Right atrium auricular region (tissue), 2 donors: ENCODE measurements at regions not wholly inside any gene's neighbourhood (a gene's known extent, or its start where the extent isn't known, plus 50 kb on each side); places are given as distances from the start of the nearest gene placed in this dataset.

Source experiments
- DNase-seq: peaks from one replicate; pipeline ENCODE4 v3.0.0-alpha.2; 2019; ENCODE audit warnings: low spot score
- H3K27ac ChIP-seq, 2 donors: fragments of 200-600 bp; sonication (generic); 1 replicate in 1 of 2; 2 replicates in 1 of 2; pipeline ENCODE4 v1.5.1; 2016 to 2019
- H3K27me3 ChIP-seq, 2 donors: fragments of 200-600 bp; sonication (generic); one replicate each; pipeline versions ENCODE4 v1.5.1 to v1.6.0; 2017 to 2019
- H3K36me3 ChIP-seq: fragments of 200-600 bp; sonication (generic); one replicate; pipeline ENCODE4 v1.5.1; 2016
- H3K4me1 ChIP-seq, 2 donors: fragments of 200-600 bp; sonication (generic); one replicate each; pipeline versions ENCODE4 v1.5.1 to v1.6.0; 2017 to 2019
- H3K4me3 ChIP-seq, 2 donors: fragments of 200-600 bp; sonication (generic); 1 replicate in 1 of 2; 2 replicates in 1 of 2; pipeline ENCODE4 v1.5.1; 2017 to 2019; ENCODE audit warnings: mild to moderate bottlenecking in 1 of 2, moderate library complexity in 1 of 2
- H3K9me3 ChIP-seq, 2 donors: fragments of 200-600 bp; sonication (generic); one replicate each; pipeline ENCODE4 v1.5.1; 2019
- TF ChIP-seq, protein P1 (sequence below), 2 donors: fragments of 200-600 bp; sonication (generic); IDR thresholded peaks; one replicate each; pipeline ENCODE4 v1.5.1; 2019; ENCODE audit warnings: antibody characterized with exemption in 2 of 2

- H3K9me3 ChIP-seq, result peaks cover 0 to 5% of the 10 kb centered on the region in 2 donors
- no peak overlapping the region for H3K27ac ChIP-seq
- H3K4me3 ChIP-seq, result no peak overlapping the region
- H3K36me3 ChIP-seq, result no peaks in the 10 kb centered on the region
- H3K4me1 ChIP-seq, result no peaks in the 10 kb centered on the region
- TF ChIP-seq, protein P1, sequence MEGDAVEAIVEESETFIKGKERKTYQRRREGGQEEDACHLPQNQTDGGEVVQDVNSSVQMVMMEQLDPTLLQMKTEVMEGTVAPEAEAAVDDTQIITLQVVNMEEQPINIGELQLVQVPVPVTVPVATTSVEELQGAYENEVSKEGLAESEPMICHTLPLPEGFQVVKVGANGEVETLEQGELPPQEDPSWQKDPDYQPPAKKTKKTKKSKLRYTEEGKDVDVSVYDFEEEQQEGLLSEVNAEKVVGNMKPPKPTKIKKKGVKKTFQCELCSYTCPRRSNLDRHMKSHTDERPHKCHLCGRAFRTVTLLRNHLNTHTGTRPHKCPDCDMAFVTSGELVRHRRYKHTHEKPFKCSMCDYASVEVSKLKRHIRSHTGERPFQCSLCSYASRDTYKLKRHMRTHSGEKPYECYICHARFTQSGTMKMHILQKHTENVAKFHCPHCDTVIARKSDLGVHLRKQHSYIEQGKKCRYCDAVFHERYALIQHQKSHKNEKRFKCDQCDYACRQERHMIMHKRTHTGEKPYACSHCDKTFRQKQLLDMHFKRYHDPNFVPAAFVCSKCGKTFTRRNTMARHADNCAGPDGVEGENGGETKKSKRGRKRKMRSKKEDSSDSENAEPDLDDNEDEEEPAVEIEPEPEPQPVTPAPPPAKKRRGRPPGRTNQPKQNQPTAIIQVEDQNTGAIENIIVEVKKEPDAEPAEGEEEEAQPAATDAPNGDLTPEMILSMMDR (IDR thresholded peaks at IDR 0.05), result no peak
- H3K27me3 ChIP-seq, result no peaks in the 10 kb centered on the region
- no peak for DNase-seq
These were observed 437.5 kb downstream of the BTBD3 start for GRCh38 chr20:12355185-12355584.

- Histone ChIP-seq H3K27ac (no peak overlapping the region), H3K9me3 (peaks cover 0 to 5% of the 10 kb centered on the region in 2 donors), H3K36me3 (no peaks in the 10 kb centered on the region), H3K4me1 (no peaks in the 10 kb centered on the region), H3K4me3 (no peak overlapping the region), H3K27me3 (no peaks in the 10 kb centered on the region)
- DNase-seq, result no peak
- TF ChIP-seq, protein P1 (IDR thresholded peaks at IDR 0.05), result no peak
These were observed 440.4 kb downstream of the BTBD3 start for GRCh38 chr20:12358006-12358654.

- Histone ChIP-seq H3K36me3 (no peaks in the 10 kb centered on the region), H3K27ac (no peak overlapping the region), H3K27me3 (no peaks in the 10 kb centered on the region), H3K4me1 (no peaks in the 10 kb centered on the region), H3K9me3 (peaks cover 0 to 5% of the 10 kb centered on the region in 2 donors), H3K4me3 (no peak overlapping the region)
- no peak for DNase-seq
- TF ChIP-seq, protein P1 (IDR thresholded peaks at IDR 0.05), result no peak
These were observed 440.9 kb downstream of the BTBD3 start for GRCh38 chr20:12358655-12359009.

GRCh38 chr20:12371990-12372389, 454.3 kb downstream of the BTBD3 start:
- H3K27ac ChIP-seq, result no peak overlapping the region
- TF ChIP-seq, protein P1 (IDR thresholded peaks at IDR 0.05), result no peak
- H3K4me1 ChIP-seq, result no peaks in the 10 kb centered on the region
- H3K27me3 ChIP-seq, result no peaks in the 10 kb centered on the region
- peaks cover 0 to 4% of the 10 kb centered on the region in 2 donors for H3K9me3 ChIP-seq
- no peak overlapping the region for H3K4me3 ChIP-seq
- no peak for DNase-seq
- no peaks in the 10 kb centered on the region for H3K36me3 ChIP-seq

DNA sequence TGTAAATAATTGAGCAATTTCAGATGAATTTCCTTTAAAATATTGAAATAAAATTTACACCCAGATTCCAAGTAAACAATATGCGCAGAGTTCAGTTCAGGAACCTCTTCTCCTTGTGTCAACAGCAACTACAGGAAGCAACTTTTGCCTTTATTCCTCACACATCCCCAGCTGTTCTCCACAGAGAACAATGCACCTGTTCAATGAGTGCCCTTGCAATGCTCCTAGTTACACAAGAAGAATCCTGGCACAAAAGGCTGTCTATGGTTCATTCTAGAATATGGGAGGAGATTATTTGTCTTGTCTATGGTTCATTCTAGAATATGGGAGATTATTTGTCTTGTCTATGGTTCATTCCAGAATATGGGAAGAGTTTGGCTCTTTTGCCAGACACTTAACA, 454.9 kb downstream of the BTBD3 start:
- H3K36me3 ChIP-seq, result no peaks in the 10 kb centered on the region
- no peaks in the 10 kb centered on the region for H3K27me3 ChIP-seq
- peaks cover 0 to 4% of the 10 kb centered on the region in 2 donors for H3K9me3 ChIP-seq
- TF ChIP-seq, protein P1 (IDR thresholded peaks at IDR 0.05), result no peak
- no peak overlapping the region for H3K4me3 ChIP-seq
- no peak for DNase-seq
- H3K27ac ChIP-seq, result no peak overlapping the region
- H3K4me1 ChIP-seq, result no peaks in the 10 kb centered on the region

GRCh38 chr20:12375967-12376366, 458.3 kb downstream of the BTBD3 start:
- Histone ChIP-seq H3K4me3 (no peak overlapping the region), H3K9me3 (no peaks in the 10 kb centered on the region), H3K4me1 (no peaks in the 10 kb centered on the region), H3K27me3 (no peaks in the 10 kb centered on the region), H3K36me3 (no peaks in the 10 kb centered on the region), H3K27ac (no peak overlapping the region)
- TF ChIP-seq, protein P1 (IDR thresholded peaks at IDR 0.05), result no peak
- DNase-seq, result no peak
